ENCODE measurements at regions not wholly inside any gene's neighbourhood (a gene's known extent, or its start where the extent isn't known, plus 50 kb on each side); places are given as distances from the start of the nearest gene placed in this dataset.

DNA sequence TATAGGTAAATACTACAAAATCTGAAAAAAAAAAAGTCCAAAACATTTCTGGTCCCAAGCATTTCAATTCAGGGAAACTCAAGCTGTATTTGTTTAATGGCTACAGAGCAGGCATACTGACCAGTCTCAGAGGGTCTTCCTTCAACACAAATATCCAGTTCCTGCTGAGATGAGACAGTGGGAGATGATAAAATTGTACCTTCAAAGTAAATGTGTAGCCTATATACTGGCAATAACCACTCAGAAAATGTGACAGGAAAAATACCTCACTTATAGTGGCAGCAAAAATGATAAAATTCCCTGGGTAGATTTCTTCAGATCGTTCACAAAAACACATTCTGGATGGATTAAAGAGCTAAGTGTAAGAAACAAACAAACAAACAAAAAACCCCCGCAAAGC, 102.0 kb upstream of the FUT8 start:
- no peak for TF ChIP-seq TAF1 (IDR thresholded peaks at IDR 0.05; ENCODE audit: borderline replicate concordance, insufficient read depth, low read length)
- TF ChIP-seq, protein P1, sequence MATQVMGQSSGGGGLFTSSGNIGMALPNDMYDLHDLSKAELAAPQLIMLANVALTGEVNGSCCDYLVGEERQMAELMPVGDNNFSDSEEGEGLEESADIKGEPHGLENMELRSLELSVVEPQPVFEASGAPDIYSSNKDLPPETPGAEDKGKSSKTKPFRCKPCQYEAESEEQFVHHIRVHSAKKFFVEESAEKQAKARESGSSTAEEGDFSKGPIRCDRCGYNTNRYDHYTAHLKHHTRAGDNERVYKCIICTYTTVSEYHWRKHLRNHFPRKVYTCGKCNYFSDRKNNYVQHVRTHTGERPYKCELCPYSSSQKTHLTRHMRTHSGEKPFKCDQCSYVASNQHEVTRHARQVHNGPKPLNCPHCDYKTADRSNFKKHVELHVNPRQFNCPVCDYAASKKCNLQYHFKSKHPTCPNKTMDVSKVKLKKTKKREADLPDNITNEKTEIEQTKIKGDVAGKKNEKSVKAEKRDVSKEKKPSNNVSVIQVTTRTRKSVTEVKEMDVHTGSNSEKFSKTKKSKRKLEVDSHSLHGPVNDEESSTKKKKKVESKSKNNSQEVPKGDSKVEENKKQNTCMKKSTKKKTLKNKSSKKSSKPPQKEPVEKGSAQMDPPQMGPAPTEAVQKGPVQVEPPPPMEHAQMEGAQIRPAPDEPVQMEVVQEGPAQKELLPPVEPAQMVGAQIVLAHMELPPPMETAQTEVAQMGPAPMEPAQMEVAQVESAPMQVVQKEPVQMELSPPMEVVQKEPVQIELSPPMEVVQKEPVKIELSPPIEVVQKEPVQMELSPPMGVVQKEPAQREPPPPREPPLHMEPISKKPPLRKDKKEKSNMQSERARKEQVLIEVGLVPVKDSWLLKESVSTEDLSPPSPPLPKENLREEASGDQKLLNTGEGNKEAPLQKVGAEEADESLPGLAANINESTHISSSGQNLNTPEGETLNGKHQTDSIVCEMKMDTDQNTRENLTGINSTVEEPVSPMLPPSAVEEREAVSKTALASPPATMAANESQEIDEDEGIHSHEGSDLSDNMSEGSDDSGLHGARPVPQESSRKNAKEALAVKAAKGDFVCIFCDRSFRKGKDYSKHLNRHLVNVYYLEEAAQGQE (IDR thresholded peaks at IDR 0.05; ENCODE audit: insufficient read depth in 1 of 2, low read depth in 2 of 2, low read length in 2 of 2), result no peak
